Mammary epithelial cell (primary cell): ENCODE measurements at regions not wholly inside any gene's neighbourhood (a gene's known extent, or its start where the extent isn't known, plus 50 kb on each side); places are given as distances from the start of the nearest gene placed in this dataset.

Experiments used
- CTCF ChIP-seq, 2 donors: IDR thresholded peaks in 1 of 2; conservative IDR thresholded peaks in 1 of 2; 2 replicates each; pipeline ENCODE4 v1.5.1; 2011 to 2012; ENCODE audit warnings: inconsistent platforms in 2 of 2, low read length in 2 of 2, mild to moderate bottlenecking in 2 of 2, control low read depth in 1 of 2, low read depth in 1 of 2; ENCODE audit not compliant: insufficient read depth in 1 of 2; ENCODE audit errors: extremely low read depth in 1 of 2
- EZH2 ChIP-seq: IDR thresholded peaks from 2 replicates; pipeline ENCODE4 v1.6.1; 2012; ENCODE audit warnings: low read length, inconsistent platforms, borderline replicate concordance

GRCh38 chr10:131387018-131387529, 75.6 kb upstream of the TCERG1L start:
- TF ChIP-seq EZH2 (no peak), CTCF (conservative IDR thresholded peaks at IDR 0.05 in 1 of 2, IDR thresholded peaks at IDR 0.05 in 1 of 2; ENCODE audit: extremely low read depth in 1 of 2, insufficient read depth in 1 of 2, low read depth in 1 of 2, low read length in 2 of 2) (no peak)
